ENCODE measurements at regions not wholly inside any gene's neighbourhood (a gene's known extent, or its start where the extent isn't known, plus 50 kb on each side); places are given as distances from the start of the nearest gene placed in this dataset.

DNA sequence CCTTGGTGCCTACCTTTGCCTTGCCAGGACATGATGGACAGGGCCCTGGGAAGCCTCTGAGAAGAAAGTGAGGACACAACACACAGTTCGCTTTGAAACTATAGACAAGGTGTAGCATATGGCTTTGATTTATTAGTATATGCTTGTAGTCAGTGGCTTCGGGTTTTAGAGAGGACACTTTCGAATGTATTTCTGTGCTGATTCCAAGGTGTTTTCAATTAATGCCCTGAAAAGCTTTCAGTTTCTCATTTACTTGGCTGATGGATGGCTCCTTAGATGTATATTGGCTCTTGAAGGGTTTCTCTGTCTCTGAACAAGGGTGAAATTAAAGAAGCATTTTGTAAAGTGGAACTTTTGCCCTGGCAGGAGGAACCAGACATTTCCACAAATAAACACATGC is 106.9 kb downstream of the POSTN start:
- TF ChIP-seq, protein P1, sequence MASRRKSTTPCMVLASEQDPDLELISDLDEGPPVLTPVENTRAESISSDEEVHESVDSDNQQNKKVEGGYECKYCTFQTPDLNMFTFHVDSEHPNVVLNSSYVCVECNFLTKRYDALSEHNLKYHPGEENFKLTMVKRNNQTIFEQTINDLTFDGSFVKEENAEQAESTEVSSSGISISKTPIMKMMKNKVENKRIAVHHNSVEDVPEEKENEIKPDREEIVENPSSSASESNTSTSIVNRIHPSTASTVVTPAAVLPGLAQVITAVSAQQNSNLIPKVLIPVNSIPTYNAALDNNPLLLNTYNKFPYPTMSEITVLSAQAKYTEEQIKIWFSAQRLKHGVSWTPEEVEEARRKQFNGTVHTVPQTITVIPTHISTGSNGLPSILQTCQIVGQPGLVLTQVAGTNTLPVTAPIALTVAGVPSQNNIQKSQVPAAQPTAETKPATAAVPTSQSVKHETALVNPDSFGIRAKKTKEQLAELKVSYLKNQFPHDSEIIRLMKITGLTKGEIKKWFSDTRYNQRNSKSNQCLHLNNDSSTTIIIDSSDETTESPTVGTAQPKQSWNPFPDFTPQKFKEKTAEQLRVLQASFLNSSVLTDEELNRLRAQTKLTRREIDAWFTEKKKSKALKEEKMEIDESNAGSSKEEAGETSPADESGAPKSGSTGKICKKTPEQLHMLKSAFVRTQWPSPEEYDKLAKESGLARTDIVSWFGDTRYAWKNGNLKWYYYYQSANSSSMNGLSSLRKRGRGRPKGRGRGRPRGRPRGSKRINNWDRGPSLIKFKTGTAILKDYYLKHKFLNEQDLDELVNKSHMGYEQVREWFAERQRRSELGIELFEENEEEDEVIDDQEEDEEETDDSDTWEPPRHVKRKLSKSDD (CRISPR knock-in tag; IDR thresholded peaks at IDR 0.05; ENCODE audit: low read depth) = no peak
- TF ChIP-seq ZBTB38 (CRISPR knock-in tag; IDR thresholded peaks at IDR 0.05) (no peak), RAD21 (CRISPR knock-in tag; IDR thresholded peaks at IDR 0.05) (no peak), ZNF136 (CRISPR knock-in tag; IDR thresholded peaks at IDR 0.05; ENCODE audit: low read depth) (no peak)
- BruUV-seq (replicated peaks) = no TSS peak

DNA sequence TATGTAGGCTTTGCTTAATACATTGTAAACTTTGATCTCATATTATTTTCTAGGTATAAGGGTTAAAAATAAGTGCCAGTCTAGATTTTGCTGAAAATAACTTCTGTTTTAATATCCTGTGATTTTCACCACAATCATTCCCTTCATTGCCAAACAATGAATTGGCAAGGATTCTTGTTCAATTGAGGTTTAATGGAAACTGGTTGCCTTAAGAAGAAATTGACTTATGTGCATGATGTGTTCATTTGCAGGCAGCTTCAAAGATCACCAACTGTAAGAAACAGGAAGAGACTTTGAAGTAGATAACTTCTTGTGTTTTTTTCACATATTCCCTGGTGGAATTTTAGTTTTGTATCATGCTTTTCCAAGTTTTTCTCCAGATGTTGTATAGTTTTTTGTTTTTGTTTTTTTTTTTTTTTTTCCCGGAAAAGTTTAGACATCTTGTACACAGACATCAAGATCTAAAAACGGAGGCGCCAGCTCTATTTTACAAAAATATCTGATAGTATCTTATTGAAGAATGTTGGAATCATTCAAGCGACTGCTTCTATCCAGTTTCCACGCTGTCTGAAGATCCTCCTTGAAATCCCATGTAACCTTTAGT is 108.3 kb downstream of the POSTN start:
- Histone ChIP-seq H3K4me1 (ENCODE audit: insufficient read depth, low read length) (no peaks in the 10 kb centered on the region), H3K4me3 (replicated peaks in 1 of 3; ENCODE audit: insufficient read depth in 1 of 3, low read depth in 2 of 3, low read length in 3 of 3) (no peak overlapping the region), H2AFZ (ENCODE audit: low read length) (no peak overlapping the region), H3K9ac (ENCODE audit: insufficient read depth, low read depth, low read length) (no peak overlapping the region), H3K27ac (ENCODE audit: extremely low read length, insufficient read depth, low read length) (no peak overlapping the region), H3K27me3 (ENCODE audit: control insufficient read depth in 1 of 2, insufficient read depth in 2 of 2, low read length in 2 of 2) (no peaks in the 10 kb centered on the region), H3K9me3 (ENCODE audit: low read length) (no peaks in the 10 kb centered on the region), H4K20me1 (ENCODE audit: insufficient read depth, low read length) (no peaks in the 10 kb centered on the region), H3K79me2 (ENCODE audit: insufficient read depth, low read length) (no peaks in the 10 kb centered on the region), H3K4me2 (ENCODE audit: low read depth, low read length) (no peak overlapping the region), H3K36me3 (replicated peaks in 1 of 2; ENCODE audit: control insufficient read depth in 1 of 2, insufficient read depth in 2 of 2, low read length in 2 of 2) (no peaks in the 10 kb centered on the region)
- ATAC-seq = no peak
- in situ Hi-C loops (cut with HindIII; ENCODE audit: extremely low pct_ligation_motif_present, low pct_unique_long_range_greater_than_20kb) (no loop called here), intact Hi-C loops (cut with micrococcal nuclease; ENCODE audit: unreplicated experiment) (no loop called here)
- WGBS (ENCODE audit: low lambda C conversion rate) = 9% methylated on average over 5 of the region's 5 CpGs
- POLR2A ChIA-PET = no interaction called here
- no TSS peak for BruUV-seq (replicated peaks)
- no peak for DNase-seq (ENCODE audit: low spot score)
- FAIRE-seq = no peak
- CTCF ChIA-PET (ENCODE audit: low intra/inter-chr PET ratio, low total read pairs) = no interaction called here
- no peak for TF ChIP-seq MXI1 (IDR thresholded peaks at IDR 0.05; ENCODE audit: borderline replicate concordance, low read depth, low read length)
- TF ChIP-seq ZIK1 (CRISPR knock-in tag; IDR thresholded peaks at IDR 0.05; ENCODE audit: borderline replicate concordance, low read depth) = no peak
- TF ChIP-seq ZNF567 (CRISPR knock-in tag; IDR thresholded peaks at IDR 0.05; ENCODE audit: borderline replicate concordance) = no peak
- TF ChIP-seq SALL2 (CRISPR knock-in tag; IDR thresholded peaks at IDR 0.05) = no peak
- no peak for TF ChIP-seq PRMT3 (CRISPR knock-in tag; IDR thresholded peaks at IDR 0.05; ENCODE audit: borderline replicate concordance, low read depth)
- no peak for TF ChIP-seq NONO (IDR thresholded peaks at IDR 0.05)
- TF ChIP-seq NONO (CRISPR knock-in tag; conservative IDR thresholded peaks at IDR 0.05) = no peak
- no peak for TF ChIP-seq ZNF138 (CRISPR knock-in tag; IDR thresholded peaks at IDR 0.05; ENCODE audit: low read depth)
- no peak for TF ChIP-seq ZNF253 (CRISPR knock-in tag; IDR thresholded peaks at IDR 0.05; ENCODE audit: borderline replicate concordance)
- no peak for TF ChIP-seq REXO4 (CRISPR knock-in tag; IDR thresholded peaks at IDR 0.05; ENCODE audit: borderline replicate concordance)
- TF ChIP-seq, protein P2, sequence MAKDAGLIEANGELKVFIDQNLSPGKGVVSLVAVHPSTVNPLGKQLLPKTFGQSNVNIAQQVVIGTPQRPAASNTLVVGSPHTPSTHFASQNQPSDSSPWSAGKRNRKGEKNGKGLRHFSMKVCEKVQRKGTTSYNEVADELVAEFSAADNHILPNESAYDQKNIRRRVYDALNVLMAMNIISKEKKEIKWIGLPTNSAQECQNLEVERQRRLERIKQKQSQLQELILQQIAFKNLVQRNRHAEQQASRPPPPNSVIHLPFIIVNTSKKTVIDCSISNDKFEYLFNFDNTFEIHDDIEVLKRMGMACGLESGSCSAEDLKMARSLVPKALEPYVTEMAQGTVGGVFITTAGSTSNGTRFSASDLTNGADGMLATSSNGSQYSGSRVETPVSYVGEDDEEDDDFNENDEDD (CRISPR knock-in tag; IDR thresholded peaks at IDR 0.05; ENCODE audit: borderline replicate concordance) = no peak
- no peak for TF ChIP-seq MTA1 (CRISPR knock-in tag; IDR thresholded peaks at IDR 0.05; ENCODE audit: borderline replicate concordance)

More for the DNA sequence above, 106.9 kb downstream of the POSTN start:
- FAIRE-seq (no peak), ATAC-seq (no peak), DNase-seq (ENCODE audit: low spot score) (no peak)
- ChIA-PET POLR2A (no interaction called here), CTCF (ENCODE audit: low intra/inter-chr PET ratio, low total read pairs) (no interaction called here)
- Histone ChIP-seq H3K79me2 (ENCODE audit: insufficient read depth, low read length) (no peaks in the 10 kb centered on the region), H2AFZ (ENCODE audit: low read length) (no peak overlapping the region), H3K36me3 (replicated peaks in 1 of 2; ENCODE audit: control insufficient read depth in 1 of 2, insufficient read depth in 2 of 2, low read length in 2 of 2) (no peaks in the 10 kb centered on the region), H3K9ac (ENCODE audit: insufficient read depth, low read depth, low read length) (no peak overlapping the region), H3K27me3 (ENCODE audit: control insufficient read depth in 1 of 2, insufficient read depth in 2 of 2, low read length in 2 of 2) (no peaks in the 10 kb centered on the region), H4K20me1 (ENCODE audit: insufficient read depth, low read length) (no peaks in the 10 kb centered on the region), H3K4me1 (ENCODE audit: insufficient read depth, low read length) (no peaks in the 10 kb centered on the region), H3K4me3 (replicated peaks in 1 of 3; ENCODE audit: insufficient read depth in 1 of 3, low read depth in 2 of 3, low read length in 3 of 3) (no peak overlapping the region), H3K4me2 (ENCODE audit: low read depth, low read length) (no peak overlapping the region), H3K27ac (ENCODE audit: extremely low read length, insufficient read depth, low read length) (no peak overlapping the region), H3K9me3 (ENCODE audit: low read length) (no peaks in the 10 kb centered on the region)
- intact Hi-C loops (cut with micrococcal nuclease; ENCODE audit: unreplicated experiment) (no loop called here), in situ Hi-C loops (cut with HindIII; ENCODE audit: extremely low pct_ligation_motif_present, low pct_unique_long_range_greater_than_20kb) (no loop called here)
- WGBS (ENCODE audit: low lambda C conversion rate) = 0% methylated on average over 3 of the region's 3 CpGs

Data from HepG2 (cell line).